Left lung (tissue), 4 donors: ENCODE measurements at regions not wholly inside any gene's neighbourhood (a gene's known extent, or its start where the extent isn't known, plus 50 kb on each side); places are given as distances from the start of the nearest gene placed in this dataset.
A peak's percentile ranks its signal among the peaks of the same experiment; 100 is the strongest.

ENCODE experiments used
- ATAC-seq: fragments of 200-7000 bp; cut with Tn5 transposase; one replicate; pipeline ENCODE4 v1.9.1; 2020; ENCODE audit warnings: moderate library complexity
- DNase-seq, 4 donors: peaks; one replicate each; pipeline ENCODE4 v3.0.0-alpha.2; 2013 to 2020
- H3K27ac ChIP-seq, 2 donors: fragments of 200-600 bp; sonication (generic) in 1 of 2; one replicate each; pipeline versions ENCODE4 v1.5.0 to v1.8.0; 2020 to 2021
- H3K27me3 ChIP-seq, 2 donors: fragments of 200-600 bp; sonication (generic) in 1 of 2; one replicate each; pipeline versions ENCODE4 v1.5.0 to v1.8.0; 2020 to 2021
- H3K36me3 ChIP-seq, 2 donors: fragments of 200-600 bp; sonication (generic) in 1 of 2; one replicate each; pipeline versions ENCODE4 v1.5.0 to v1.8.0; 2020 to 2021
- H3K4me1 ChIP-seq, 2 donors: fragments of 200-600 bp; one replicate each; pipeline ENCODE4 v1.8.0; 2021
- H3K4me3 ChIP-seq, 2 donors: fragments of 200-600 bp; sonication (generic) in 1 of 2; one replicate each; pipeline versions ENCODE4 v1.5.0 to v1.8.0; 2020 to 2021; ENCODE audit warnings: mild to moderate bottlenecking in 1 of 2
- H3K9me3 ChIP-seq, 2 donors: fragments of 200-600 bp; sonication (generic) in 1 of 2; one replicate each; pipeline versions ENCODE4 v1.5.0 to v1.8.0; 2020 to 2021
- CTCF ChIP-seq, 2 donors: fragments of 200-600 bp; sonication (generic) in 1 of 2; IDR thresholded peaks; one replicate each; pipeline versions ENCODE4 v1.5.0 to v1.8.0; 2021; ENCODE audit warnings: antibody characterized with exemption in 2 of 2
- intact Hi-C, 2 donors: fragments of 100-400 bp; cut with DNase I; formaldehyde crosslinking; loops; one replicate each; pipeline versions ENCODE4 v1.11.2 to v1.14.2; 2022
- donor health status: DM: no; HTN: yes; CAD: no.
- donor health status: DM: no; HTN: no; CAD: no.

DNA sequence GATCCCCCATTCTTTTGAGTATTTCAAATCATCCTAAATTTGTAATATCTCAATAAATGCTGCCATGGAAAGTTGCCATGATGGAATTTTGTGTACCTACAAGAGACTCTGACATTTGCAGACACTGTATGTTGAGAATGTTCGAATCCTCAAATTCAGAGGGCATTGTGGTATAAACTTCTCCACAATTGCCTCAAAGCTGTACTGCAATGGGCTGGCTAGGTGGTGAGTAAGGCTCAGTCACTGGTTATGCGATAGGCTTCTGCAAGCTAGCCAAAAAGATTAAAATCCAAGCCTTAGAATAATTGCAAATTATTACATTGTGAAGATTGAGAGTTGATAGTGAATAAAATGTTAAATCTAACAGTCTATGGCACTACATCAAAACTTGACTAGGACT is 130.2 kb upstream of the CEP162 start:
- Histone ChIP-seq H3K4me1 (no peaks in the 10 kb centered on the region), H3K4me3 (no peak overlapping the region), H3K27ac (no peak overlapping the region), H3K36me3 (no peaks in the 10 kb centered on the region), H3K27me3 (no peaks in the 10 kb centered on the region), H3K9me3 (no peaks in the 10 kb centered on the region)
- no peak for TF ChIP-seq CTCF (IDR thresholded peaks at IDR 0.05)
- no peak for ATAC-seq
- intact Hi-C loops = no loop called here
- DNase-seq = no peak

DNA sequence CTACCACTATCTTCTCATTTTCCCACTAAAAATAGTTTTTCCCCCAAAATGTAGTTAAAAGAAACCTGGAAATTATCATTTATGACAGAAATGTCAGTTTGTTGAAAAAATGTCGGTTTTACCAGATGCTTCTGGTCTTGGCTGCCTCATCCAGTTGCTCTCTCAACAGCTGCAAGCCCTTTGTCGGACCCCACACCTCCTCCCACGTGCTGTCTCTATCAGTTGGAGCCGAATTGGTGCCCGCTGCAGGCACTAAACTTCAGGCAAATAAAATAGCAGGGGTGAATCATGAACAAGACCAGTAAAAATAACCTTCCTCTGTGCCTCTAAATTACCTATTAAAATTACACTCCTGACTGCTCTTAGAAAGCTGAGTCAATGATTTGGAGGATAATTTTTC is 129.5 kb upstream of the CEP162 start:
- intact Hi-C loops = no loop called here
- no peak for DNase-seq
- Histone ChIP-seq H3K27ac (no peak overlapping the region), H3K27me3 (no peaks in the 10 kb centered on the region), H3K36me3 (no peaks in the 10 kb centered on the region), H3K4me1 (no peaks in the 10 kb centered on the region), H3K9me3 (no peaks in the 10 kb centered on the region), H3K4me3 (no peak overlapping the region)
- ATAC-seq = no peak
- no peak for TF ChIP-seq CTCF (IDR thresholded peaks at IDR 0.05)

- Histone ChIP-seq H3K27me3 (no peaks in the 10 kb centered on the region), H3K36me3 (no peaks in the 10 kb centered on the region), H3K27ac (no peak overlapping the region), H3K4me3 (no peak overlapping the region), H3K9me3 (no peaks in the 10 kb centered on the region), H3K4me1 (no peaks in the 10 kb centered on the region)
- no peak for TF ChIP-seq CTCF (IDR thresholded peaks at IDR 0.05)
- DNase-seq (no peak), ATAC-seq (peak; percentile 83)
- intact Hi-C loops = no loop called here
Measured at GRCh38 chr6:84353459-84354423, 126.3 kb upstream of the CEP162 start.

DNA sequence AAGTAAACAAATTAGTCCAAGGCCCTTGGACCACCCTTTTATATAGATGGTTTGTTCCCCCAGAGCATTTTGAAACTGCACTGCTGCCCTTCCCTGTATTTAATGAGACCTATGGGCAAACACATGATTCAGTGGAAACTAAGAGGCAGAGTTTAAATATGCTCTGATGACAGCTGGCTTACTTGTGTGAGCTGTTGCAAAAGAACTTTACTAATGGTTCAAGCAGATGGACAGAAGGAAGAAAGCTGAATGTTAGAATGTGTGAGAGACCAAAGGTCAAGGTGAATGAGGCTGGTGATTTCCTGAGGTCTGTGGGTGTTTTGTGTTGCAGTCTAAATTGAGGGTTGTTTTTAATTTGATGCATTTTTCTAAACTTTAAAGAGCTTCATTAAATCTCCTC is 123.0 kb upstream of the CEP162 start:
- no peak overlapping the region for H3K4me3 ChIP-seq
- TF ChIP-seq CTCF (IDR thresholded peaks at IDR 0.05) = no peak
- no peaks in the 10 kb centered on the region for H3K36me3 ChIP-seq
- no peak overlapping the region for H3K27ac ChIP-seq
- DNase-seq = no peak
- no peak for ATAC-seq
- H3K27me3 ChIP-seq = no peaks in the 10 kb centered on the region
- no peaks in the 10 kb centered on the region for H3K9me3 ChIP-seq
- H3K4me1 ChIP-seq = no peaks in the 10 kb centered on the region
- intact Hi-C loops = no loop called here

DNA sequence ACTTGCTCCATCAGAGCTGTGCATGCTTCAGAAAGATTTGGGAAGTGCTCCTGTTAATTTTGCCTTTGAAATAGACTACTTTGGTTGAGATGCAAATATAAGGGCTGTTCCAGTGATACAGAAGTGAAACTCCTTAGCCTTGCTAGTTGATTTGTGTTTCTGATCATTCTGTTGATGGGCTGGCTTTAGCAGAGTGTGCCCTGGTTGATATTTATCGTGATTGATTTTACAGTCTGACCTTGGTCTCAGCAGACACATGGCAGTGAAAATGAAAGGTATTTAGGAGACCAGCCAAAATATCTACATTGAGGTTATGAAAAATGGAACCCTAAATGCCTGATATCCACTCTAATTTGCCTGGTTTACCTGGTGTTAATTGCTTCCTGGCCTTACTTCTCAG is 122.1 kb upstream of the CEP162 start:
- H3K36me3 ChIP-seq = no peaks in the 10 kb centered on the region
- H3K4me1 ChIP-seq = no peaks in the 10 kb centered on the region
- intact Hi-C loops = no loop called here
- no peak for DNase-seq
- ATAC-seq = no peak
- no peaks in the 10 kb centered on the region for H3K27me3 ChIP-seq
- H3K4me3 ChIP-seq = no peak overlapping the region
- H3K9me3 ChIP-seq = no peaks in the 10 kb centered on the region
- H3K27ac ChIP-seq = no peak overlapping the region
- no peak for TF ChIP-seq CTCF (IDR thresholded peaks at IDR 0.05)
